GM23338 (cell line): ENCODE measurements at regions not wholly inside any gene's neighbourhood (a gene's known extent, or its start where the extent isn't known, plus 50 kb on each side); places are given as distances from the start of the nearest gene placed in this dataset.

ENCODE experiments used
- ATAC-seq: fragments of 200-7000 bp; cut with Tn5 transposase; 3 replicates; pipeline ENCODE4 v1.9.1; 2020
- DNase-seq: peaks from one replicate; pipeline ENCODE4 v3.0.0-alpha.2; 2015; ENCODE audit warnings: low spot score
- H2AFZ ChIP-seq: fragments of 200-600 bp; sonication (generic); 2 replicates; pipeline ENCODE4 v1.8.0; 2016; ENCODE audit warnings: antibody characterized with exemption, mild to moderate bottlenecking, moderate library complexity
- H3F3A ChIP-seq: fragments of 200-600 bp; sonication (generic); replicated peaks from 2 replicates; pipeline ENCODE4 v1.8.0; 2017; ENCODE audit warnings: antibody characterized with exemption, mixed run types, low read depth
- H3K27ac ChIP-seq: fragments of 200-600 bp; sonication (generic); 2 replicates; pipeline ENCODE4 v1.6.1; 2016; ENCODE audit warnings: low read depth
- H3K27me3 ChIP-seq: fragments of 200-600 bp; sonication (generic); 2 replicates; pipeline ENCODE4 v1.8.0; 2016; ENCODE audit warnings: mild to moderate bottlenecking, mixed run types, moderate library complexity; ENCODE audit not compliant: insufficient read depth
- H3K36me3 ChIP-seq: fragments of 200-600 bp; sonication (generic); 2 replicates; pipeline ENCODE4 v1.8.0; 2016; ENCODE audit warnings: mild to moderate bottlenecking; ENCODE audit not compliant: insufficient read depth
- H3K4me1 ChIP-seq: fragments of 200-600 bp; sonication (generic); 2 replicates; pipeline ENCODE4 v1.8.0; 2016; ENCODE audit warnings: mild to moderate bottlenecking, moderate library complexity; ENCODE audit not compliant: insufficient read depth
- H3K4me2 ChIP-seq: fragments of 200-600 bp; sonication (generic); 2 replicates; pipeline ENCODE4 v1.7.1; 2017; ENCODE audit warnings: mixed run types
- H3K4me3 ChIP-seq: fragments of 200-600 bp; sonication (generic); 2 replicates; pipeline ENCODE4 v1.6.1; 2016; ENCODE audit warnings: mixed run types
- H3K79me2 ChIP-seq: fragments of 200-600 bp; sonication (generic); replicated peaks from 2 replicates; pipeline ENCODE4 v1.8.0; 2017; ENCODE audit warnings: mild to moderate bottlenecking; ENCODE audit not compliant: insufficient read depth
- H3K9me2 ChIP-seq: fragments of 200-600 bp; sonication (generic); 2 replicates; pipeline ENCODE4 v1.8.0; 2017; ENCODE audit not compliant: insufficient read depth
- H4K20me1 ChIP-seq: fragments of 200-600 bp; sonication (generic); replicated peaks from 2 replicates; pipeline ENCODE4 v1.8.0; 2017; ENCODE audit warnings: mild to moderate bottlenecking; ENCODE audit not compliant: insufficient read depth
- H3K27ac Mint-ChIP-seq: 2 replicates; pipeline ENCODE4 v1.8.0; 2020; ENCODE audit warnings: inconsistent platforms, mild to moderate bottlenecking, moderate library complexity, mixed read lengths
- H3K27me3 Mint-ChIP-seq: 3 replicates; pipeline ENCODE4 v1.8.0; 2022; ENCODE audit warnings: low read depth, mild to moderate bottlenecking, moderate library complexity, mixed read lengths, inconsistent platforms; ENCODE audit not compliant: insufficient read depth, poor library complexity
- H3K36me3 Mint-ChIP-seq: 3 replicates; pipeline ENCODE4 v1.8.0; 2021; ENCODE audit warnings: low read depth, mild to moderate bottlenecking, inconsistent platforms, moderate library complexity, mixed read lengths
- H3K4me1 Mint-ChIP-seq: 3 replicates; pipeline ENCODE4 v1.8.0; 2020; ENCODE audit warnings: mild to moderate bottlenecking, inconsistent platforms, mixed read lengths
- H3K4me3 Mint-ChIP-seq: 3 replicates; pipeline ENCODE4 v1.8.0; 2021; ENCODE audit warnings: moderate library complexity, mild to moderate bottlenecking, inconsistent platforms, mixed read lengths
- H3K9me3 Mint-ChIP-seq: 3 replicates; pipeline ENCODE4 v1.8.0; 2020; ENCODE audit warnings: moderate library complexity, mild to moderate bottlenecking, inconsistent platforms, mixed read lengths
- CREB1 ChIP-seq: fragments of 250-450 bp; sonication (Bioruptor Pico); IDR thresholded peaks from 2 replicates; pipeline ENCODE4 v1.5.0; 2020; ENCODE audit warnings: low read depth, mild to moderate bottlenecking, moderate library complexity
- EZH2phosphoT487 ChIP-seq: fragments of 200-600 bp; sonication (generic); IDR thresholded peaks from one replicate; pipeline ENCODE4 v1.8.1; 2018; ENCODE audit warnings: antibody characterized with exemption; ENCODE audit not compliant: unreplicated experiment
- ZNF331 ChIP-seq: fragments of 250-450 bp; sonication (Bioruptor Pico); IDR thresholded peaks from 2 replicates; pipeline ENCODE4 v1.5.0; 2020; ENCODE audit warnings: low read depth, mild to moderate bottlenecking, moderate library complexity
- TF ChIP-seq, protein P1 (sequence below): IDR thresholded peaks from one replicate; pipeline ENCODE4 v1.6.1; 2018; ENCODE audit warnings: antibody characterized with exemption; ENCODE audit not compliant: unreplicated experiment
- TF ChIP-seq, protein P2 (sequence below): IDR thresholded peaks from 2 replicates; pipeline ENCODE4 v1.6.1; 2016; ENCODE audit warnings: antibody characterized with exemption
- TF ChIP-seq, protein P3 (sequence below): fragments of 250-450 bp; sonication (Bioruptor Pico); IDR thresholded peaks from 2 replicates; pipeline ENCODE4 v1.5.0; 2020; ENCODE audit warnings: mild to moderate bottlenecking, moderate library complexity
- TF ChIP-seq, protein P4 (sequence below), 2 experiments: fragments of 200-600 bp in 1 of 2; sonication (generic) in 1 of 2; conservative IDR thresholded peaks; 2 replicates each; pipeline versions ENCODE4 v1.5.1 to v1.6.1; 2016 to 2017; ENCODE audit warnings: antibody characterized with exemption in 2 of 2, low read depth in 2 of 2, mild to moderate bottlenecking in 2 of 2, moderate library complexity in 1 of 2

DNA sequence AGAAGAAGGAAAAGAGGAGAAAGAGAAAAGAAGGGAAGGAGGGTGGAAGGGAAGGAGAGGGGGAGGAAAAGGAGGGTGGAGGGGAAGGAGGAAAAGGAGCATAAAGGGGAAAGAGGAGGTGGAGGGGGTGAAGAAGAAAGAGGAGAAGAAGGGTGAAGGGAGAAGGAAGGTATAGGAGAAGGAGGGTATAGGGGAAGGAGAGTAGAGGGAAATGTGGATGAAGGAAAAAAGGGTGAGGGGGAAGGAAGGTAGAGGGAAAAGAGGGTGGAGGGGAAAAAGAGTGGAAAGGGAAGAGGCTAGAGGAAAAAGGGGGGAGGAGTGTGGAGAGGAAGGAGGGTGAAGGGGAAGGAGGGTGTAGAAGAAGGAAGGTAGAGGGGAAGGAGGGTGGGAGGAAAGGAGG, 928.6 kb downstream of the UQCRFS1 start:
- H3K4me3 Mint-ChIP-seq: no peak overlapping the region
- Histone ChIP-seq H3K9me2 (peaks cover 6% of the 10 kb centered on the region; the same call in 1 of the 2 replicates), H3K27me3 (no peaks in the 10 kb centered on the region), H3K4me1 (peaks cover 5% of the 10 kb centered on the region; the same call in 1 of the 2 replicates), H3F3A (no peaks in the 10 kb centered on the region), H3K27ac (no peak overlapping the region), H4K20me1 (no peaks in the 10 kb centered on the region), H3K79me2 (no peaks in the 10 kb centered on the region), H3K4me2 (no peak overlapping the region), H2AFZ (no peak overlapping the region), H3K4me3 (no peak overlapping the region), H3K36me3 (no peaks in the 10 kb centered on the region)
- H3K27ac Mint-ChIP-seq: no peak overlapping the region
- TF ChIP-seq, protein P1, sequence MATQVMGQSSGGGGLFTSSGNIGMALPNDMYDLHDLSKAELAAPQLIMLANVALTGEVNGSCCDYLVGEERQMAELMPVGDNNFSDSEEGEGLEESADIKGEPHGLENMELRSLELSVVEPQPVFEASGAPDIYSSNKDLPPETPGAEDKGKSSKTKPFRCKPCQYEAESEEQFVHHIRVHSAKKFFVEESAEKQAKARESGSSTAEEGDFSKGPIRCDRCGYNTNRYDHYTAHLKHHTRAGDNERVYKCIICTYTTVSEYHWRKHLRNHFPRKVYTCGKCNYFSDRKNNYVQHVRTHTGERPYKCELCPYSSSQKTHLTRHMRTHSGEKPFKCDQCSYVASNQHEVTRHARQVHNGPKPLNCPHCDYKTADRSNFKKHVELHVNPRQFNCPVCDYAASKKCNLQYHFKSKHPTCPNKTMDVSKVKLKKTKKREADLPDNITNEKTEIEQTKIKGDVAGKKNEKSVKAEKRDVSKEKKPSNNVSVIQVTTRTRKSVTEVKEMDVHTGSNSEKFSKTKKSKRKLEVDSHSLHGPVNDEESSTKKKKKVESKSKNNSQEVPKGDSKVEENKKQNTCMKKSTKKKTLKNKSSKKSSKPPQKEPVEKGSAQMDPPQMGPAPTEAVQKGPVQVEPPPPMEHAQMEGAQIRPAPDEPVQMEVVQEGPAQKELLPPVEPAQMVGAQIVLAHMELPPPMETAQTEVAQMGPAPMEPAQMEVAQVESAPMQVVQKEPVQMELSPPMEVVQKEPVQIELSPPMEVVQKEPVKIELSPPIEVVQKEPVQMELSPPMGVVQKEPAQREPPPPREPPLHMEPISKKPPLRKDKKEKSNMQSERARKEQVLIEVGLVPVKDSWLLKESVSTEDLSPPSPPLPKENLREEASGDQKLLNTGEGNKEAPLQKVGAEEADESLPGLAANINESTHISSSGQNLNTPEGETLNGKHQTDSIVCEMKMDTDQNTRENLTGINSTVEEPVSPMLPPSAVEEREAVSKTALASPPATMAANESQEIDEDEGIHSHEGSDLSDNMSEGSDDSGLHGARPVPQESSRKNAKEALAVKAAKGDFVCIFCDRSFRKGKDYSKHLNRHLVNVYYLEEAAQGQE: no peak
- TF ChIP-seq, protein P2, sequence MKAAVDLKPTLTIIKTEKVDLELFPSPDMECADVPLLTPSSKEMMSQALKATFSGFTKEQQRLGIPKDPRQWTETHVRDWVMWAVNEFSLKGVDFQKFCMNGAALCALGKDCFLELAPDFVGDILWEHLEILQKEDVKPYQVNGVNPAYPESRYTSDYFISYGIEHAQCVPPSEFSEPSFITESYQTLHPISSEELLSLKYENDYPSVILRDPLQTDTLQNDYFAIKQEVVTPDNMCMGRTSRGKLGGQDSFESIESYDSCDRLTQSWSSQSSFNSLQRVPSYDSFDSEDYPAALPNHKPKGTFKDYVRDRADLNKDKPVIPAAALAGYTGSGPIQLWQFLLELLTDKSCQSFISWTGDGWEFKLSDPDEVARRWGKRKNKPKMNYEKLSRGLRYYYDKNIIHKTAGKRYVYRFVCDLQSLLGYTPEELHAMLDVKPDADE: no peak
- TF ChIP-seq, protein P3, sequence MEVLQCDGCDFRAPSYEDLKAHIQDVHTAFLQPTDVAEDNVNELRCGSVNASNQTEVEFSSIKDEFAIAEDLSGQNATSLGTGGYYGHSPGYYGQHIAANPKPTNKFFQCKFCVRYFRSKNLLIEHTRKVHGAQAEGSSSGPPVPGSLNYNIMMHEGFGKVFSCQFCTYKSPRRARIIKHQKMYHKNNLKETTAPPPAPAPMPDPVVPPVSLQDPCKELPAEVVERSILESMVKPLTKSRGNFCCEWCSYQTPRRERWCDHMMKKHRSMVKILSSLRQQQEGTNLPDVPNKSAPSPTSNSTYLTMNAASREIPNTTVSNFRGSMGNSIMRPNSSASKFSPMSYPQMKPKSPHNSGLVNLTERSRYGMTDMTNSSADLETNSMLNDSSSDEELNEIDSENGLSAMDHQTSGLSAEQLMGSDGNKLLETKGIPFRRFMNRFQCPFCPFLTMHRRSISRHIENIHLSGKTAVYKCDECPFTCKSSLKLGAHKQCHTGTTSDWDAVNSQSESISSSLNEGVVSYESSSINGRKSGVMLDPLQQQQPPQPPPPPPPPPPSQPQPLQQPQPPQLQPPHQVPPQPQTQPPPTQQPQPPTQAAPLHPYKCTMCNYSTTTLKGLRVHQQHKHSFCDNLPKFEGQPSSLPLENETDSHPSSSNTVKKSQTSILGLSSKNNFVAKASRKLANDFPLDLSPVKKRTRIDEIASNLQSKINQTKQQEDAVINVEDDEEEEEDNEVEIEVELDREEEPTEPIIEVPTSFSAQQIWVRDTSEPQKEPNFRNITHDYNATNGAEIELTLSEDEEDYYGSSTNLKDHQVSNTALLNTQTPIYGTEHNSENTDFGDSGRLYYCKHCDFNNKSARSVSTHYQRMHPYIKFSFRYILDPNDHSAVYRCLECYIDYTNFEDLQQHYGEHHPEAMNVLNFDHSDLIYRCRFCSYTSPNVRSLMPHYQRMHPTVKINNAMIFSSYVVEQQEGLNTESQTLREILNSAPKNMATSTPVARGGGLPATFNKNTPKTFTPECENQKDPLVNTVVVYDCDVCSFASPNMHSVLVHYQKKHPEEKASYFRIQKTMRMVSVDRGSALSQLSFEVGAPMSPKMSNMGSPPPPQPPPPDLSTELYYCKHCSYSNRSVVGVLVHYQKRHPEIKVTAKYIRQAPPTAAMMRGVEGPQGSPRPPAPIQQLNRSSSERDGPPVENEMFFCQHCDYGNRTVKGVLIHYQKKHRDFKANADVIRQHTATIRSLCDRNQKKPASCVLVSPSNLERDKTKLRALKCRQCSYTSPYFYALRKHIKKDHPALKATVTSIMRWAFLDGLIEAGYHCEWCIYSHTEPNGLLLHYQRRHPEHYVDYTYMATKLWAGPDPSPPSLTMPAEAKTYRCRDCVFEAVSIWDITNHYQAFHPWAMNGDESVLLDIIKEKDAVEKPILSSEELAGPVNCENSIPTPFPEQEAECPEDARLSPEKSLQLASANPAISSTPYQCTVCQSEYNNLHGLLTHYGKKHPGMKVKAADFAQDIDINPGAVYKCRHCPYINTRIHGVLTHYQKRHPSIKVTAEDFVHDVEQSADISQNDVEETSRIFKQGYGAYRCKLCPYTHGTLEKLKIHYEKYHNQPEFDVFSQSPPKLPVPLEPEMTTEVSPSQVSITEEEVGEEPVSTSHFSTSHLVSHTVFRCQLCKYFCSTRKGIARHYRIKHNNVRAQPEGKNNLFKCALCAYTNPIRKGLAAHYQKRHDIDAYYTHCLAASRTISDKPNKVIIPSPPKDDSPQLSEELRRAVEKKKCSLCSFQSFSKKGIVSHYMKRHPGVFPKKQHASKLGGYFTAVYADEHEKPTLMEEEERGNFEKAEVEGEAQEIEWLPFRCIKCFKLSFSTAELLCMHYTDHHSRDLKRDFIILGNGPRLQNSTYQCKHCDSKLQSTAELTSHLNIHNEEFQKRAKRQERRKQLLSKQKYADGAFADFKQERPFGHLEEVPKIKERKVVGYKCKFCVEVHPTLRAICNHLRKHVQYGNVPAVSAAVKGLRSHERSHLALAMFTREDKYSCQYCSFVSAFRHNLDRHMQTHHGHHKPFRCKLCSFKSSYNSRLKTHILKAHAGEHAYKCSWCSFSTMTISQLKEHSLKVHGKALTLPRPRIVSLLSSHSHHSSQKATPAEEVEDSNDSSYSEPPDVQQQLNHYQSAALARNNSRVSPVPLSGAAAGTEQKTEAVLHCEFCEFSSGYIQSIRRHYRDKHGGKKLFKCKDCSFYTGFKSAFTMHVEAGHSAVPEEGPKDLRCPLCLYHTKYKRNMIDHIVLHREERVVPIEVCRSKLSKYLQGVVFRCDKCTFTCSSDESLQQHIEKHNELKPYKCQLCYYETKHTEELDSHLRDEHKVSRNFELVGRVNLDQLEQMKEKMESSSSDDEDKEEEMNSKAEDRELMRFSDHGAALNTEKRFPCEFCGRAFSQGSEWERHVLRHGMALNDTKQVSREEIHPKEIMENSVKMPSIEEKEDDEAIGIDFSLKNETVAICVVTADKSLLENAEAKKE (CRISPR knock-in tag): no peak
- TF ChIP-seq ZNF331: no peak
- no peak for TF ChIP-seq CREB1 (CRISPR knock-in tag)
- no peak for TF ChIP-seq EZH2phosphoT487
- TF ChIP-seq, protein P4, sequence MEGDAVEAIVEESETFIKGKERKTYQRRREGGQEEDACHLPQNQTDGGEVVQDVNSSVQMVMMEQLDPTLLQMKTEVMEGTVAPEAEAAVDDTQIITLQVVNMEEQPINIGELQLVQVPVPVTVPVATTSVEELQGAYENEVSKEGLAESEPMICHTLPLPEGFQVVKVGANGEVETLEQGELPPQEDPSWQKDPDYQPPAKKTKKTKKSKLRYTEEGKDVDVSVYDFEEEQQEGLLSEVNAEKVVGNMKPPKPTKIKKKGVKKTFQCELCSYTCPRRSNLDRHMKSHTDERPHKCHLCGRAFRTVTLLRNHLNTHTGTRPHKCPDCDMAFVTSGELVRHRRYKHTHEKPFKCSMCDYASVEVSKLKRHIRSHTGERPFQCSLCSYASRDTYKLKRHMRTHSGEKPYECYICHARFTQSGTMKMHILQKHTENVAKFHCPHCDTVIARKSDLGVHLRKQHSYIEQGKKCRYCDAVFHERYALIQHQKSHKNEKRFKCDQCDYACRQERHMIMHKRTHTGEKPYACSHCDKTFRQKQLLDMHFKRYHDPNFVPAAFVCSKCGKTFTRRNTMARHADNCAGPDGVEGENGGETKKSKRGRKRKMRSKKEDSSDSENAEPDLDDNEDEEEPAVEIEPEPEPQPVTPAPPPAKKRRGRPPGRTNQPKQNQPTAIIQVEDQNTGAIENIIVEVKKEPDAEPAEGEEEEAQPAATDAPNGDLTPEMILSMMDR (conservative IDR thresholded peaks at IDR 0.05; ENCODE audit: low read depth in 2 of 2): no peak
- ATAC-seq (no peak), DNase-seq (no peak)
- peaks cover 25% of the 10 kb centered on the region for H3K9me3 Mint-ChIP-seq
- peaks cover 8% of the 10 kb centered on the region for H3K27me3 Mint-ChIP-seq
- peaks cover 19% of the 10 kb centered on the region for H3K4me1 Mint-ChIP-seq
- peaks cover 7% of the 10 kb centered on the region; the same call in 1 of the 3 replicates for H3K36me3 Mint-ChIP-seq
